Kidney glomerular epithelial cell (primary cell): ENCODE measurements at regions not wholly inside any gene's neighbourhood (a gene's known extent, or its start where the extent isn't known, plus 50 kb on each side); places are given as distances from the start of the nearest gene placed in this dataset.
A peak's percentile ranks its signal among the peaks of the same experiment; 100 is the strongest.

ENCODE experiments used
- DNase-seq: peaks from one replicate; lab custom pipeline; 2025; lab: John Stamatoyannopoulos, UW

DNA sequence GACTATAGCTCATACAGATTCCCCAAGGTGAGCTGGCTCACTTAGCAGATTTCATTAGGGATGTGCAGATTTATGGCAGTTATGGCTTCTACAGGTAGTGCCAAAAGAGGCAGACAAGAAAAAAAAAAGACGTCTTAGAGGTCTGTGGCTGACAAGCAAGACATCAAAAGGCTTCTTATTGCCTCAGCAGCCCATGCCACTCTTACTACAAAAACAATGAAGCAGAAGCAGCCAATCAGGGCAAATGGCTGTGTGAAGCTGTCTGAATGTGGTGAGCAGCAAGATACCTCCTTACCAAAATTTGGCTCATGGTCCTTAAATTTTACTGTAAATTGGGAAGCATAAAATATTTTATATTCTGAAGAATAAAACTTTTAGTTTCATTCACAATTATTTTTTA, 557.5 kb upstream of the GOLIM4 start:
- DNase-seq = no peak

DNA sequence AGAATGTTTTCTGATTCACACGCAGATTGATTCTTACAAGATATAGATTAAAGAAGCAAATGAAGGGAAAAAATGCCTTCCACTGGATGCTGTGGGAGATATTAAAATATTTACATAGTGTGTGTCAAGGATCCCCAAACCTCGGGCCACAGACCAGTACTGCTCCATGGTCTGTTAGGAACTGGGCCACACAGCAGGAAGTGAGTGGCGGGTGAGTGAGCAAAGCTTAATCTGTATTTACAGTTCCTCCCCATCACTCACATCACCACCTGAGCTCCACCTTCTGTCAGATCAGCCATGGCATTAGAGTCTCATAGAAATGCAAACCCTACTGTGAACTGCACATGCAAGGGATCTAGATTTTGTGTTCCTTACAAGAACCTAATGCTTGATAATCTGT, 552.6 kb upstream of the GOLIM4 start:
- no peak for DNase-seq

DNA sequence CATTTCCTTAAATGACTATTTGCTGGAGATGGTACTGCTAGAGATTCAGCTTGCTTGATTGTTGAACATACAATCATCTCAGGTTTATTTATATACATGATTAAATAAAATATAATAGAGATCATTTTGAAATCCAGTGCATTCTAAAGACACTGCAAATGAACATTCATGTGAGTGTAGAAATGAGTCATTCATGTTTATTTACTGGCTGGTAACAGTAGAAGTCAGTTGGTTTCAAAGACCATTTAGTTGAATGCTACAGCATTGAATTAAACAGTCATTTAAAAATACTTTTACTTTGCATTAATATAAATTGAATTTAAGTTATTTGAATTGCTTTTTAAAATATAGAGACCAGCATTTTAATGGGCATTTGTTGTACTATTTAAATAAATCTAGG, 551.9 kb upstream of the GOLIM4 start:
- no peak for DNase-seq

DNA sequence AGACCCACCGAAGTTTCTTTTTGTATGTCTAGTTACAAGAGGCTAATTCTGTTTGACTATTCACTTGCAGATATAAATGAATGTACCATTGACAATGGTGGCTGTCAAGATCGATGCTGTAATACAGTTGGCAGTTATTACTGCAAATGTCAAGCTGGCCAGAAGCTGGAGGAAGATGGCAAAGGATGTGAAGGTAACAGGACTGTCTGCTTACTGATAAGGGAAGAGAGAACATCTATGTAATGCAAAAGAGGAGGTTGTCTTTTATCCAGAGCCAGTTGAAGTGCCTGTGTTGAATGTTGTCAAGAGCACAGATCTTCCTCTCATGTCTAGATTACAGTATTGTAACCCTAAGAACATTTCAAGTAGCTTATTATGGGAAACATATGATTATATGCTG, 549.5 kb upstream of the GOLIM4 start:
- no peak for DNase-seq

DNA sequence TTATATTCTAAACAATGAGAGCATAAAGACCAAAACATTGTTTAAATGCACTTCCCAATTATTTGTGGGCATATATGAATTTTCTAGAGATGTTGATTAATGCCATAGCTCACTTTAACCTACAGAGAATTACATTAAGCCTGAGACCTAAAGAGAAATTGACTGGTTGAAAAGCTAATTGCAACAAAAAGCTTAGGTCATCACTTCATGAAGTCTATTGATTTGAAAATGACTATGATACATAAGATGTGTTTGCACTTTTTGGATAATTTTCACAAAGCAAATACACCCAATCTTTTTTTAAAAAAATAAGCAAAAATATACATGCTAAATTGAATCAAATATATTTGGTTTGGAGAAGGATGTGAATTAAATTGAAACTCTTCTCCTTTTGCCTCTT, 532.8 kb upstream of the GOLIM4 start:
- no peak for DNase-seq

DNA sequence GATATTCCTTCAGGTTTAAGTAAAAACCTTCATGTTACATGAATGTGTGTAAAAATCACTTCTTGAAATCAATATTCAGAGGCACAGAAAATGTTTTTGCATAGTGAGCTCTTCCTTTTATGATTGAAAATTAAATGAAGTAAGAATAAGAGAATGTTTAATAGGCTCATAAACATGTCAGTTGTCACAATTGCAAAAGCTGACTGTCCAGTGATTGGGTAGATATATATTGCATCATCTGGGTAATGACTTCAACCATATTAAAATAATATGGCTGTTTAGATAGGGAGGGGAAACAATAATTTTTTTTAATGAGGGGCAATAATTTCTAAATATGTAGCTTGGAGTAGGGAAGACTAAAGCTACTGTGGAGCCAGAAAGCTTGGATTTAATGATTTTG, 529.8 kb upstream of the GOLIM4 start:
- no peak for DNase-seq

DNA sequence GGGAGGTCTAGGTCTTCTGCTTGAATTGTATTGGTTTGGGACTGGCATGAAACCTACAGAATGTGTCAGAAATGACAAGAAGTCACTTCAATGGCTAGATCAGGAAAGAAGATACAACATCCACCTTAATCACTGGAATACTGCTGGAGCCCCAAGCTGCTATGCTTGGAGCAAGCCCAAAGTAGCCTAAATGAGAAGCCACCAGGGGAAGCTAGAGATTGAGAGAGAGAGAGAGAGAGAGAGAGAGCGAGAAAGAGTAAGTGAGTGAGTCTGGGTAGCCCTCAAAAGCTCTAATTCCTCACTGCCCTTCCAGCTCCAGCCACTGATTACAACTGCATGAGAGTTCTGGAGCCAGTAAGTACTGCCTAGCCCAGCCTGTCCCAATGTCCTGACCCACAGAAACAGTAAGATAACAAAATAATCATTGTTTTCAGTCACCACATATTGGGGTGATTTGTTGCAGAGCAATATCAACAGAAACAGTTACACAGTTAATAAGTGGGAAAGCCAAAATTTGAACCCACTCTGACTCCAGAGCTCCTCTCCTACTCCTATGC, 529.2 kb upstream of the GOLIM4 start:
- DNase-seq = no peak

DNA sequence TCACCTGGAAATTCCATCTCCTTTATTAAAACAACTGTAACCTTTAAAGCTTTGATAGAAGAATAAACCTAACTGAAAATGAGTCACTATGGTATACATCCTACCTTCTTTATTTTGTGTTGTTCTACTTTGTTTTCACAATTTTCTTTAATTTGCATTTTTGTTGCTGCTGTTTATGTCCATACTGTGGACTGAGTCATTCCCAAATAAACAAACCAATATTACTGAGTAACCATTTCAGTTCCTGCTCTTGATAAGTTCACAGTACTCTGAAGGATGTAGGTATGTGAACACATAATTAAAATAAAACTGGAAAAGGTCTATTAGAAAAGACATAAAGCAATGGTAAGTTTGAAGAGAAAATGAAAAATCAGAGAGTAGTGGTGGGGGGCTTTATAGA, 528.5 kb upstream of the GOLIM4 start:
- no peak for DNase-seq

DNA sequence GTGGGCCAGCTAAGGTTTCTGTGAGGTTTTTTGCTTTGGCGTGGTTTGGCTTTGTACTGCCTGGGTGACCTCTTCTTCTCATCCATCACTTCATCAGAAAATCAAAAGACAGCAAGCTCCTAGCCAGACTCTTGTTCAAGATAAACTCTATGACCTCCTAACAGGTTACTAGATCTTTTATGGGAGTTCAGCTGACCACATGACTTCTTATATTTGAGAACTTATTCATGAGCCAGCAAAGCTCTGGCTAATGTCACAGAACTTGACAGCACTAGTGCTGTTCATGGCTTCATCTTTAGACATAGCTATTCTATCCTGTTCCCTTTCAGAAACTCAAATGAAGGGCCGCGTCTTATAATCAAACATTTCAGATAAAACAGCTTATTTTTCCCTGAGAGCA, 527.1 kb upstream of the GOLIM4 start:
- DNase-seq = no peak

DNA sequence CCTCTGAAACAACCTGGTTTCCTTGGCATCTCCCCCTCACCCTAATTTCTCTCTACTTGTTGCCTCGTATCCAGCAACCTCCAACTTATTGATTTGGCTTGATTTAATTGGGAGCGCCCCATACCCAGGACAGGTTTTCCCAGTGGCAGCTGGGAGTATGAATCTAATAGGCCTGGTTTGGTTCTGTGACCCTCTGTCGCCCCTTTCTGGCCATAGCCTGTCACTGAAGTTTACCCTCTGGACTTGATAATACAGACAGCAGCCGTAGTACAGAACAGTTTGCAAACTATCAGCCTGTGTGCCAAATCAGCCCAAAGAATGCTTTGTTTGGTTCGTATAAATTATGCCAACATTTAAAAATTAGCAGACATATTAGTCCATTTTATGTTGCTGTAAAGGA, 525.1 kb upstream of the GOLIM4 start:
- DNase-seq = no peak

DNA sequence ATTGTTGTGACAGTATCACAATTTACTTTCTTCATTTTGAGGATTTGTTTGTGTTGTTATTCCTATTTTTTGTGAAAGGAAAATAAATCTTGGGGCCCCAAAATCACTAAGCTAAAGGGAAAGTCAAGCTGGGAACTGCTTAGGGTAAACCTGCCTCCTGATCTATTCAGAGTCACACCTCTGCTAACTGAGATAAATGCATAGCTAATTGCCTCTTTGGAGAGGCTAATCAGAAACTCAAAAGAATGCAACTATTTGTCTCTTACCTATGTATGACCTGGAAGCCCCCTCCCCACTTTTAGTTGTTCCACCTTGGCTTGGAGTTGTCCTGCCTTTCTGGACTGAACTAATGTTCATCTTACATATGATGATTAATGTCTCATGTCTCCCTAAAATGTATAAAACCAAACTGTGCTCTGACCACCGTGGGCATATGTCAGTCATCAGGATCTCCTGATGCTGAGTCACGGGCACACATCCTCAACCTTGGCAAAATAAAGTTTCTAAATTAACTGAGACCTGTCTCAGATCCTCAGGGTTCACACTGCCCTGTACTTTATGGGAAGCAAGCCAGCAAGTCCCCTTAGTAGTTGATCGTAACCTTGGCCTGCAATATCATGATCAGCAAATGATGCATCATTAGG, 523.2 kb upstream of the GOLIM4 start:
- no peak for DNase-seq

DNA sequence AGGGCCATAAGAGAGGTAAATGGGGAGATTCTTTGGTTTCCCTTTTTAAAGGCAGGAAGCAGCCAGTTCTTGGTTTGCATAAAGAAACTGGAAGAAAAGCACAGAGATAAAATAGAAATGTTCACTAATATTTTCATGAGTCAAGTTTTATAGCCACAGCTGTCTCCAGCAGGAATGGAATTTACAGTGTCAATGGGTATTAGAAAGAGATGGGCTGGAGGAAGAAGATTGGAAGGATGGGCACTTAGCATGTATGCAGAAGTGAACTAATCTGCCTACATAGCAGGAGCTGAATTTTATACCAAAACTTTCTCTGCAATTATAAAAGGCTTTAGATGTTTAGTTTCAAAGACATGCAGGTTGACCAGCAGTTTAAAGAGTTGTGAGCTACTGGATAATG, 521.9 kb upstream of the GOLIM4 start:
- DNase-seq = no peak

DNA sequence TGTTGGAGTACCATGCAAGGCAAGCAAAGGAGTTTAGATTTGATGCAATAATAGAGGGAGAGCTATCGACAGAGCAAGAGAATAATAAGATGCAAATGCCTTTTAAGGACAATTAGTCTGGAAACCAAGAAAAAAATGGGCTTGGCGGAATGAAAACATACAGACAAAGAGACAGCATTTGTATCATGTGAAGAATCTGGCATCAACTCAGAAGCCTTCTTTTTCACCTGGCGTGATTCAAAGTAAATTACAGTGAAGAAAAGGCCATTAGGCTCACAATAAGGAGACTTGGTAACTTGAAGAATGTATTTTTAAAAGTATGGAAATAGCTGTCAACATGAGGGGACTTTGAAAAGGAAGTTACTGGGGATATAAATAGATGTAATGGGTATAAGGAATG, 521.2 kb upstream of the GOLIM4 start:
- no peak for DNase-seq

DNA sequence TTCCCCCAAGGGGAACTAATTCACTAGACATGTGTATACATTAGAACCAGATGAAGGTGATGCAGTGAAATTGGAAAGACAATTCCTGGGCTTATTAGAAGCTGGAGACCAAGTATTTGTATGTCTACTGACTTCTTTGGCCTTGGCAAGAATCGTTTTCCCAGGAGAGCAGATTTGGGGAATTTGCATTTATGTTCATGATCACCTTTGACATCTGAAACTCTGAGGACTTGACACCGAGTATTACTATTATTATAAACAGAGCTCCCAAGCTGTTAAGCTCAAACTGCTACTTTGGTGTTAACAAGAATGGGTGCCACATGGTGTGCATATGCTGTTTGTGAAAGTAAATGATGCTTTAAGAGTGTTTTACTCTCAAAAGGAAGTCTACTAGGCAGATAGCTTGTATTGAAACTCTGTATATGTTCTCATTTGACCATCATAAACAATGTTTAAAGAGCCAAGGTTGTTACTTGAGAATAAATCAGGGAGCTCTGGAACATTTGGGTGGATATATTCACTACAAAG, 519.8 kb upstream of the GOLIM4 start:
- no peak for DNase-seq

DNA sequence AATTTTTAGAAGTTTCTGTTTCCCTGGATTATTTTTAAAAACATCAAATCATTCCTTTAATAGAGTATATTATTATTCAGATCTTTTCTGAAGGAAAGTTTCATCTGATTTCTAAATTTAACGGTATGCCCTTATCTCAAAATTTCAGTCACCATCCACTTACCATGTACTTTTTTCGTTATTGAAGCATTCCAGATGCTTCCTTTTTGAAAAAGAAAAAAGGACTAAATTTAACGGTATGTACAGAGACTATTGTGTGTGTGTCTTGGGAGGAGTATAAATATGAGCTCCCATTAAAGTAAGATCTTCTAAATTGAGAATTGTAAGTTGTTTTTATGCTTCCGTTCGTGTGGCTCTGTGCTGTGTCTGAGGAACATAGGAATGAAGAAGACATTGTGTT, 517.4 kb upstream of the GOLIM4 start:
- no peak for DNase-seq

DNA sequence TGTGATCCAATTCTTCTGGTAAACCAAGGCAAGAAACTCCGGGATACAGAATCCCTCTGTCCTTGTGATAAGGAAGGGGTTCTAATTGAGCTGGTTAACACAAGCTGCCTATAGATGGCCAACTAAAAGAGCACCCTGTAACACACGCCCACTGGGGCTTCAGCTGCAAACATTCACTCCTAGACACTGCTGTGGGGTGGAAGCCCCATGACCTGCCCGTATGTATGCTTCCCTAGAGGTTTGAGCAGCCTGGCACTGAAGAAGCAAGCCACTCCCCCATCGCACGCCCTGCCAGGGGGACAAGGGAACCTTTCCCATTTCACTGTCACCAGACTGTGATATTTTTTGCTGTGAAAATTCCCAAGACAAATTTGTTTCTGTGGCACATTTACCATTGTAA, 516.9 kb upstream of the GOLIM4 start:
- DNase-seq = no peak

DNA sequence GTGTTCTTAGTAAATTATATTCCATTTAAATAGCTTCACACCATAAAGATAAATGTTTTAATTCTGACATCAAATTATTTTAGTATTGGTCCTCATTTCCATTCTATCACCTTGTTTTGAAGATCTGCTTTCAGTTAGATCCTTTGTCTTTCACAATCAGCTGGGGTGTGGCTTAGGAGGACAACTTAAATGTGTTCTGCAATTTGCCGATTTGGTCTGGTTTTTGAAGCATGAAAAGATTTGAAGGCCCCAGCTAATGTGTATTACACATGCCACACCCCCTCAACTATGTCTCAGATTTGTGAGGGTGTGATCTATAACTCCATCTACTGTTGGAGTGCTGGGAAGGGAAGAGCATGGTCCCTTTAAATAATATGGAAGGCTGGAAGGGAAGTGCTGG, 516.1 kb upstream of the GOLIM4 start:
- no peak for DNase-seq

DNA sequence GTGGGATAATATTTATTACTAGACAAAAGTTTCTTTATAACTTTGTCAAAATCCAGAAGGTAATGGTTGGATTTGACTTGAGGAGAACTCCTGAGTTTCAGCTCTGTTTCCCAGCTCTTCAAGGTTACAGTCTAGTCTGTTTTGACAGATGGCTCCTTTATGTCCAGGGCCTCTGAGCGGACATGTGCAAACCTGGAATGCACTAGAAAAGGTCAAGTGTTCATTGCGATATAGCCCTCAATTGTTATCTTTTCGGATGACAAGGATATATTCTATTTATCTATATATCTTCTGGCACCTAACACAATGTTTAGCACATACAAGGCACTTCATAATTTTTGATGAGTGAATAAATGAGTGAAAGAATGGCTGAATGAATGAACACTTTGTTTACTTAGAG, 513.2 kb upstream of the GOLIM4 start:
- DNase-seq = no peak

DNA sequence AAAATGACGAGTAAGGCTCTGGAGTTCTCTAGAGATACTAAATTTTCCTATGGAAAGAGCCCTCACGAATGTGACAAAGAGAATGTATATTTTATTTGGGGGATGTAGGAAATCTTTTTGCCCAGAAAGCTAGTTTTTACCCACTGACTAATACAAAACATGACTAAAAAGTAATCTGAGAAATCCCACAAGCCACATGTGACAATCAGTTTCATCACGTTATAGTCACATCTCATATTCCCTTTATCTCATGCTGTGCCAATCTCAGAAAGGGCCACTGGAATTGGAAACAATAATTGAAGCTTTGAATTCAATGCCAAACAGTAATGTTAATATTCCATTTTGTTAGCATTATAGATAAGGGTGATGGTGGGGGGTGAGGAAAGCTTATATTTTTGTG, 509.0 kb upstream of the GOLIM4 start:
- DNase-seq = no peak

DNA sequence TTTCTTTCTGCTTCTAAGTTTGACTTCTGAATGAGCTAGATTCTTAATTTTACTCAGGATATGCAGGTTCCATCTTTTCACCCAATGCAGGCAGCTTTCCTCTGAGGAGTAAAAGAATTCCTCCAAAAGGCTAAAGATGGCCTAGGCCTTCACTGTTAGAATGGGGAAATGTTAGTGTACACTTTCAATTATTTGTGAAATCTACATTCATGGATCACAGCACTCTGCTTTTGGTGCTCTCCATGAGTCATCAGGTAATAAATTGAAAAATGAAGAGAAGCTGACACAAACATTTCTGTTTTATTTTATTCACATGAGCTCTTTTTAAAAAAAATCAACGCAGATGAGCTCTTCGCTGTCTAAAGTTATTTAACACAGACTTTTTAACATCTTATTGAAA, 502.5 kb upstream of the GOLIM4 start:
- peak; percentile 8 for DNase-seq

DNA sequence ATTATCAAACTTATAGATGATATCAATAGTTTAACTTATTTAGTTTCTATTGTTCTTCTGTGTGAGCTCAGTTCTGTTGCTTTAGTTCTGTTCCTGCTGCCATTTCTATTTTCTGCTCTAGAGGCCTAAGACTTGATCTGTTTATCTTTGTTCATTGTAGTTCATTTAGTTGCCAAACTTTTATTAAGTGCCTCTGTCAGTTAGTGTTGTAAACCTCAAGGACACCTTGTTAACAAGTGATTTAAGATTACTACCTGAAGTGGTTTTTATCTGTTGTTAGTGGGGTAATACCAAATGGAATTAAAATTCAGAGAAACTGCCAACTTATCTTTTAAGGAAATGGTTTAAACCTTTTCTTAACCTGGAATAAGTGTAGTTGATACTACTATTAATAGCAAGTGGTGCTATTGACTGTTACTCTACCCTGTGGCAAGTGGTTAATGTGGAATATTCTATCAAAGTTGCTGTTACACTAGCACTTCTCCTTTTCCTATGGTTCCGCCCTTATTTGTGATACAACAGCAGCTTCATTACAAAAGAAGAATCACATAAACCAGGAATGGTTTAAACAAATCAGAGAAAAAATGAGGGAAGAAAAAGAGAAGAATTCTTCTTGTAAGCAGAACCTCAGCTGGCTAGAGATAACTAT, 500.6 kb upstream of the GOLIM4 start:
- DNase-seq = no peak

DNA sequence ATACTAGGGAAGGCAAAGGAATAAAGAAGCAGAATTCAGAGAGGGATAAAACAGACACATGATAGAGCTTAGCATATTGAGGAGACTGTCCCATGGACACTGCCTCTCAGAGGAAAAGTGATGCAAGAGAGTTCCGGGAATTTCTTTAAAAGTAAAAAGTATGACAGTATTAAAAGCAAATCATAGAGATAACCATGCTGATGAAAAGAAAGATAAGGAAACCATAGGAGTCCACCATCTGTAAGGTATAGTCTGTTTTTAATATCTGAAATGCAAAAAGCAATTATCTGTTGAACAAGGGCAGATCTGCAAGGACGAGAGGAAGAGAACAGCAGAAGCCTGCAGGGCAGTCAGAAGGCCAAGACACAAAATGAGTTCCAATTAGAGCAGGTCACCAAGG, 495.9 kb upstream of the GOLIM4 start:
- DNase-seq = no peak

DNA sequence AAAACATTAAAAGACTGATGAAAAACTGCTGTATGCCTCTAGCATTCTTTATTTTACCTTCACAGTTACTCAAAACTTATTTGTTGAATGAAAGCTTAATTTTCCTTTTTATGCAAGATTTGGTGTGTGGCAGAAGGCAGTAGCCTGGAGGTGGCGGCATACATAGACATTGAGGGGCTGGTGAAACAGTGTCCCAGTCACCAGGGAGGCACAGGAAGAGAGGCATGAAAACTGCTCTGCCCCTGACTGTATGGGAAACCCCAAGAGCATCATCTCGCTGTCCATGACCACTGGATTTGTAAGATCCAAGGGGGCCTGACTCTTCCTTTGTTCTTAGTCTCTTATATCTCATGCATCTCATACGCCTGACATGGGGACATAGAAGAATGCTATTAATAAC, 493.7 kb upstream of the GOLIM4 start:
- no peak for DNase-seq

DNA sequence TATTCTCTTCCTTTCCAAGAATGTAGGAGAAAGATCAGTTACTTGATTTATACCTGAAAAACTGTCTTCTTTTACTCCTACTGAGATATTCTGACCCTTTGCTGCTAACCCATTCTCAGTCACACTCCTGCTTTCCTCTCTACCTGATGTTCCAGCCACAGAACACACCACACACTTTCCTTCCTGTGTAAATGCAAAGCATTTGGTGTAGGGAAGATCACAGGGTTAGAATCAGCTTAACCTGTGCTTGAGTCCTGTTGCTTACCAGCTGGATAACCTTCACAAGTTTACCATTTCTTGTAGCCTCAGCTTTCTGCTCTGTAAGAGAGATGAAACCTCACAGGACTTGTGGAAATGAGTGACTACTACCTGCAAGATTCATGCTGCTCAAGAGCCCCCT, 489.8 kb upstream of the GOLIM4 start:
- DNase-seq = no peak
